ENCODE measurements at regions not wholly inside any gene's neighbourhood (a gene's known extent, or its start where the extent isn't known, plus 50 kb on each side); places are given as distances from the start of the nearest gene placed in this dataset.

- TF ChIP-seq CTCF (IDR thresholded peaks at IDR 0.05; ENCODE audit: insufficient read depth, low read length, poor library complexity, severe bottlenecking) = no peak
- no peak for TF ChIP-seq EZH2phosphoT487 (conservative IDR thresholded peaks at IDR 0.05; ENCODE audit: low read length)
Measured at GRCh38 chr6:101195588-101195987, 197.9 kb upstream of the GRIK2 start.

Data from SU-DHL-6 (cell line).